HG02973 (cell line): ENCODE measurements at regions not wholly inside any gene's neighbourhood (a gene's known extent, or its start where the extent isn't known, plus 50 kb on each side); places are given as distances from the start of the nearest gene placed in this dataset.

Source experiments
- ATAC-seq: cut with Tn5 transposase; IDR thresholded peaks from one replicate; pipeline ENCODE4 v1.9.1; 2021; ENCODE audit warnings: moderate library complexity; ENCODE audit not compliant: unreplicated experiment

DNA sequence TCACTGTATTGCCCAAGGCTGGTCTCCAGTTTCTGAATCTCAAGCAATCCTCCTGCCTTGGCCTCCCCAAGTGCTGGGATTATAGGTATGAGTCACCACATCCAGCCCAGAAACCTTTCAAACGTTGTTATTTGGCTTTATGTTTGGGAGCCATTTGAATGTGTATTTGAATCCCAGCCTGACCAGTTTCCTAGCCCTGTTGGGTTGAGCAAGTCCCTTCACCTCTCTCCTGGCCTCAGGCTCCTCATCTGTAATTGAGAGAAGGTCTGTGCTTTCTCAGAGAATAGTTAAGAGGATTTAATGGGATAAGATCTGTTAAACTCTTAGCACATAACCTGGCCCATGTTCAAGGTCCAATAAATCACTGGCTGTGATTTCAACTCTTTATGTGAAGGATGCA lies 385.8 kb upstream of the RBFOX1 start:
- no peak for ATAC-seq

DNA sequence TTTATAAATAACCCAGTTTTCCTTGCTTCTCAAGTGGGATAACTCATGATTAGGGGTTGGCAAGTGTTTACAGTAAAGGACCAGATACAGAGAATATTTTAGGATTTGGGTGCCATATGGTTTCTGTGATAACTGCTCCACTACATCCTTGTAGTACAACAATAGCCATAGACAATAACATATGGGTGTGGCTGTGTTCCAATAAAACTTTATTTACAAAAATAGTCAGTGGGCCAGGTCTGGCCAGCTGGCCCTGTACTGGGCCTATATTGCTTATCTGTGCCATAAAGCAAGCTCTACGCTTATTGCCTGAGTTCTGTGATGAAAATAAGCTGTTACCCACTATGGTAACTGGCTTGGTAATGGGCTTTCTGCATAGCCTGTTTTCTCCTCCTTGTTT lies 386.5 kb upstream of the RBFOX1 start:
- no peak for ATAC-seq

DNA sequence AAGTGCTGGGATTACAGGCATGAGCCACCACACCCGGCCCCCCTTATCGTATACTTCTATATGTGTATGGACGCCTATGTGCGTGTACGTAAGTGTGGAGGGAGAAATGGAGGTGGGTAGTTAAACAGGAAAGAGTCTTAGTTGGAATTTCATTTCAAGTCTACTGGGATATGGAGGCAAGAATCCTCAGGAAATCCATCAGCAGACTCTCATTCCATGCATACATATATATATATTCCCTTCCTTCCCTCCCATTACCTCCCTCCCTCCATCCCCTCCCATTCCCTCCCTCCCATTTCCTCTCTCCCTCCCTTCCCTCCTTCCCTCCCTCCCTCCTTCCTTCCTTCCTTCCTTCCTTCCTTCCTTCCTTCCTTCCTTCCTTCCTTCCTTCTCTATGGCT lies 391.7 kb upstream of the RBFOX1 start:
- ATAC-seq, result no peak

DNA sequence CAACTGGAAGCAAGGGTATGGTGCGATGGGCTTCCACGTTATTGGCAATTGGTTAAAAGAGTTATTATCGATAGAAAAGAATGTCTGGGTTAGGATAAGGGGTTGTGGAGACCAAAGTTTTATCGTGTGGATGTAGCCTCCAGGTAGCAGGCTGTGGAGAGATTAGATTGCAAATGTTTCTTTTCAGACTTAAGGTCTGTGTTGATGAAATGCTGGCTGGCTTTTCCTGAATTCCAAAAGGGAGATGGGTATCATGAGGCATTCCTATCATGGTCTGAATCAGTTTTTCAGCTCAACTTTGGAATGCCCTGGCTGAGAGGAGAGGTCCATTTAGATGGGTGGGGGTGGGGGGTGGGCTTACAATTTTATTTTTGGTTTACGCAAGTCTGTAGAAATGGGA lies 395.0 kb upstream of the RBFOX1 start:
- no peak for ATAC-seq

DNA sequence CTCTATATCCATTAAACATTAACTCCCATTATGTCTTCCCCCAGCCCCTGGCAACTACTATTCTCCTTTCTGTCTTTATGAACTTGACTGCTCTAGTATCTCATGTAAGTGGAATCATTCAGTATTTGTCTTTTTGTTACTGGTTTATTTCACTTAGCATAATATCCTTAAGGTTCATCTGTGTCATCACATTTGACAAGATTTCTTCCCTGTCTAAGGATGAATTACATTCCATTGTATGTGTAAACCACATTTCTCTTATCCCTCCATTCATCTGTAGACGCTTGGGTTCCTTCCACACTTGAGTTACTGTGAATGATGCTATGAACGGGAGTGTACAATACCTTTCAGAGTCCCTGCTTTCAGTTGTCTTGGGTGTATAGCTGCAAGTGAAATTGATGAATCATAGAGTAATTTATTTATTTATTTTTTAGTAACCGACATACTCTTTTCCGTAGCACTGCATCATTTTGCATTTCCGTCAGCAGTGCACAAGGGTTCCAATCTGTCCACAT lies 399.7 kb upstream of the RBFOX1 start:
- ATAC-seq, result no peak

DNA sequence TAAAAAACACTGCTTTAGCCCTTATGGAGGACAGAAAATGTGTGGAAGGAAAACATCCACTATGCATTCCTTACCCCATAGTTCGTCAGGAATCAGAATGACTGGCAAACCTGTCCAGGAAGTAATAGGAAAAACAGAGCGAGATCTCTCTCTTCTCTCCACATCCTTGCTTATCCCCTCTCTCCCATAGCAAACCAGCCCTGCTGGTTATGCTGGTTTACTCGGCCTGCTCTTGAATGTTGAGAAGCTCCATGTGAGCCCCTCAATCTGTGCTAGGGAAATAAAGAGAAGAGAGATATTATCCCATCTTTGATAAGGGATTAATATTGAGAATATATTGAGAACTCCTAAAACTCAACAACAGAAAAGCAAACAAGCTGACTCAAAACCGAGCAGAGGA lies 402.8 kb upstream of the RBFOX1 start:
- no peak for ATAC-seq

DNA sequence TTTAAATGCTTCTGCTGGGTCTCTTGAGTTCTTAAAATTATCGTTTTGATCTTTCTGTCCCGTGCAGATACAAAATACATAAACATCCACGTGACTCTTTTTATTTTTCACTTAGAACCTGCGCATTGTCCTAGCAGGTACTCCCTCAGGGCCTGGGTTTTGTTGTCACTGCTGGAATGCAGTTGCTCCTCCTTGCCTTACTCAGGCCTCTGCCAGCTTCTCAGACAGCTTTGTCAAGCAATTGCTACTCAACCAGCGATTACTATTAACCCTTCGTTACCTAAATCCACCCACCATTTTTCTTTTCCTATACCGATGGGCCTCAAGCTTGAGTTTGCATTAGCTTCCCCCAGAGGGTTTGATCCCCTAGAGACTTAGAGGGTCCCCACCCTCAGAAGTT lies 405.9 kb upstream of the RBFOX1 start:
- ATAC-seq, result no peak

DNA sequence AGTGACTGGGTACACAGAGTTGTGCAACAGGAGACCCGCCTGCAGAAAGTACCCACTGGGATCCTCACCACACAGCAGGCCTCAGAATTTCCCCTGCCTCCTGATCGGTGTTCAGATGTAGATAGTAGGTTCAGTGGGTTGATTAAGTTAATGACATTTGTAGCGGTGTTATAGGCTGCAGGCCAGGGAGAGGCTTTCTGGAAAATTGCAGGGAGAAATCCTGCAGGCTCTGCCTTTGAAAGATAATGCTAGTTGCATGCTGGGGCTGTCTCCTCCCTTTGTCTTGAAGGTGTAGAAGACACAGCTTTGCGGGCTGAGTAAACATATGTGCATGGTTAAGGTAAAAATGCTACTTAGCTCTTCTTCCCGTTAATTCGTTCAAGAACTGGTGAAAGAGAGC lies 406.3 kb upstream of the RBFOX1 start:
- ATAC-seq, result no peak

DNA sequence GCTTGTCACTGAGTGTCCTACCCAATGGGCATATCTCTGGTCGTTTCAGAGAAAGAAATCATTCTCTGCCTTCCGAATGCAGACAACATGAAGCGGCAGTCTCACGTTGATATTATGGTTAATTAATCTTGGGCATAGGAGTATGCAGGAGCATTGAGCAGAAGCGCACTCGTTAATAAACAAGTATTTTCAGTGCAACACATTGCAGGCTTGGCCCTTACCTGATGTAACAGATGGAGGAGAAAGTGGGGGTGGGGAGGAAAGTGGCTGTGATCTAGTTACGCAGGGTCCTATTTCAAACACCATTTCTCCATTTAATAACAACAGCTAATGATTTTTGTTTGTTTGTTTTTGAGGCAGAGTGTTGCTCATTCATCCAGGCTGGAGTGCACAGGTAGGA lies 414.0 kb upstream of the RBFOX1 start:
- no peak for ATAC-seq

DNA sequence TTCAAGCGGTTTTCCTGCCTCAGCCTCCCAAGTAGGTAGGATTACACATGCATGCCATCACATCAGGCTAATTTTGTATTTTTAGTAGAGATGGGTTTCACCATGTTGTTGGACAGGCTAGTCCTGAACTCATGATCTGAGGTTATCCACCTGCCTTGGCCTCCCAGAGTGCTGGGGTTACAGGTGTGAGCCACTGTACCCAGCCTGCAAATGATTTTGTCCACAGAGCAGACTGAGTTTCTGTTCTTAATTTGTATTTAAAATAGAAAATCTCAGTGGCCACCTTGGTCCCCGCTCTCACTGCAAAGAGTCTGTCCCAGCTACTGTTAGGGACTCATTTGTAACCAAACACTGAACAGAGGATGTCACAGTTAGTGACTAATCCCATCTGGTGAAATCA lies 415.7 kb upstream of the RBFOX1 start:
- no peak for ATAC-seq

DNA sequence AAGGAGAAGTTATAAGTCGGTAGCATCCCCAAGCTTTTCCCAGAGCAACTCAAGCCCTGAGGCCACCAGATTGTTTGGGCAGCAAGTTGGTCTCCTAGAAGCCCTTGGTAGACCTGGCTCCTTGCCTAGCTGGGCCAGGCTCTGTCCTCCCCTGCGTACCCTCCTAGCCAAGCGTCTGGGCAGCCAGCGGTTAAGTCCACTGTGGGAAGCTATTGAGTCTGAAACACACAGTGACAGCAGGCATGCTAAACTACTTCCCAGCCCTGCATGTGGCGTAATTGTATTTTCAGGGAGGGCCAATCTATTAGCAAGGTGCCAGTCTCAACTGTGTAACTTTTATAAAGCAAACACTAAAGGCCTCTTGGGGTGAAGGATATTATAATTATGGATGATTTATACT lies 419.1 kb upstream of the RBFOX1 start:
- ATAC-seq, result no peak

DNA sequence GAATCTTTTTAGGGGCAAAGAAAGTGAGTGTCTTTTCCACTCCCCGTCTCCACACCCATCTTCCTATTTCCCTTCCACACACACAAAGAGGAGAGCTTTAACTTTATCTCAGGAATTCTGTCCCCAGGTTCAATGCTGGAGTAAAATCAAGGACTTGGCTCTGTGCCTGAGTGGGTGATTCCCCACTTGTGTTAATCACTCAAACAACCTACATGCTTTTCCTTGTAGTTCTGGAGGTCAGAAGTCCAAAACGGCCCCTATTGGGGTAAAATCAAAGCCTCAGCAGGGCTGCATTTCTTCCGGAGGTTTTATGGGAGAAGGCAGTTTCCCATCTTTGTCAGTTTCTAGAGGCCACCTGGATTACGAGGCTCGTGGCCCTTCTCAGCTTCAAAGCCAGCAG lies 422.3 kb upstream of the RBFOX1 start:
- no peak for ATAC-seq

DNA sequence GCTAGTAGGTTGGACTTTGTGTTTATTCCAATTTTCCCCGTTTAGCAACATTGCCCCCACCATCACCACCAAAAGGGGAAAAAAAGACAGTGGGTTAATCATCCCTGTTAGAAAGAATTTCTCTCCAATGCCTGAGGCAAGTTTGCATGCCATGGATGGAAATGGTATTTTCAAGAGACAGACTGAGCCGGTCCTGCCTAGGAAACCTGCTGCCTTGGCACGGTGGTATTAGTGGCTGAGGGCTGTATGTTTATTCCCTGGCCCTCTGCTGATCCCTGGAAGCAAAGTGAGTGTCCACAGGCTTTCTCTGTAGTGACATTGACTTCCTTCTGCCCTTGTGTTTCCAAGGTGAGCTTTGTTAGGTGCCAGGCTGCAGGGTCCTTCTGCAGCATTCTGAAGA lies 427.0 kb upstream of the RBFOX1 start:
- ATAC-seq, result no peak

DNA sequence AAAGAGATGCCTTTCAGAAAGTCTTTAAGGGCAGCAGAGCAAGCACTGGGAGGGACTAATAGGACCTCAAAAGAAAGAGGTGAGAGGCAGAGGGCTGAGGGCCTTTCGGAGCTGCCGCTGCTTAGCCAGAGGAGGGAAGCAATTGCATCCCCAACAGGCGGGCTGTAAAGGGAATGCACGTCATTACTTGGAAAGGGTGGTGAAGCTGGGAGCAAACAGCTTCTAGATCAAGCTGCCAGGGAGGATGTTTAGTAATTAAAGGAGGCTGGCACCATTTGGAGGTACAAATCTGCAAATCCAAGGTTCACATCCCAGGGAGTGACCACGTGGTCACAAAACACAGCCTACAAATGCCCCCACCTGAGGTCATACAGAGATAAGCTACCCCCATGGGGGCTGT lies 429.0 kb upstream of the RBFOX1 start:
- ATAC-seq, result no peak

DNA sequence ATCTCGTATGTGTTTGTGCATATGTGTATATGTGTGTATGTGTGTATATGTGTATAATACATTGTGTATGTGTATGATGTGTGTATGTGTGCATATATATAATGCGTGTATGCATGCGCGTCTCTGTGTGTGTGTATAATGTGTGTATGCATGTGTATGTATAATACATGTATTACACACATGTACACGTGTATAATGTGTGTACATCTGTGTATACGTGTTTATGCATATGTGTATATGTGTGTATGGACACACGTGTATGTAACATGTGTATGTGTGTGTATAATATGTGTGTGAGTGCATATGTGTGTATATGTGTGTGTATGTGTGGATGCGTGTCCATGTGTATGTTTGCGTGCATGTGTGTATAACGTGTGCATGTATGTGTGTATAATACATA lies 433.7 kb upstream of the RBFOX1 start:
- no peak for ATAC-seq

DNA sequence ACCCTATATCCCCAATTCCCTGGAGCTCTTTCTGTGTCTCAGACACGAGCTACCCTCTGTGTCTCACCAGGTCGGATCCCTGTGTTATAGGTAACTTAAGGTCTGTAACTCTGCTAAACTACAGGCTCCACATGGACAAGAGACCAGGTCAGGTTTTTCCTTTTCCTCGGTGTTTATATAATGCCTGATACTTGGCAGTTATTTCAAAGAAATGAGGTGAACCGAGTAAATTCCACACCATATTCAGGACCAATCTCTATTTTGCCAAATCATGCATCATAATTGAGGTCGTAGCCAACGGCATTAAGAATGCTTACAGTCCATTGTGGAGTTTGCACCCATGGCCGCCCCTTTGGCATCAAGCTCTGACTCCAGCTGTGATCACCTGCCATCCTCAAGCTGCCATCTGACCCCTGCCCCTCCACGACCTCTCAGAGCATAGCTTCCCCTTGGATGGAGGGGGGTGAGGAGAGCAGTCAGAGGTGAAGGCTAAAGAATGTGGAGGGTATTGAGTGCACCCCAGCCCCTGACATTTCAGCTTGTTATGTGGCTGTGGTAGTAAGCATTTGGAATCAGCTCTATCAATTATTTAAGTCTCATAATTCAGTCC lies 434.7 kb upstream of the RBFOX1 start:
- ATAC-seq, result no peak

DNA sequence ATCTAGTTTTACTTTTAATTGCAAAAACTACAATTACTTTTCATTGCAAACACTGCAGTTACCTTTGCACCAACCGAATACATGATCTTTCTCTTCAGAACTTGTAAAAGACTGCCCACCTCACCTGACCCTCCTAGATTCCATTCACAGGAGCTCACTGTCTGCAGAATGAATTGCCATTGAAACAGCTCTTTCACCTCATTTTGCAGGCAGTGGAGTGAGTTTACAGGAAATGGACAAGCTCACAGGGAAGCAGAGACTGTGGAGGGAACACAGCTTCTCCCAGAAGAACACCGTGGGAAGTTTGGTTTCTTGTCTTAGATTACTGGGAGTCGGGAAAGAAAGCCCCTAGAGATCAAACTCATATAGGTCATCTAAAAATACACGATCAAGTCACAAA lies 439.7 kb upstream of the RBFOX1 start:
- ATAC-seq, result no peak

DNA sequence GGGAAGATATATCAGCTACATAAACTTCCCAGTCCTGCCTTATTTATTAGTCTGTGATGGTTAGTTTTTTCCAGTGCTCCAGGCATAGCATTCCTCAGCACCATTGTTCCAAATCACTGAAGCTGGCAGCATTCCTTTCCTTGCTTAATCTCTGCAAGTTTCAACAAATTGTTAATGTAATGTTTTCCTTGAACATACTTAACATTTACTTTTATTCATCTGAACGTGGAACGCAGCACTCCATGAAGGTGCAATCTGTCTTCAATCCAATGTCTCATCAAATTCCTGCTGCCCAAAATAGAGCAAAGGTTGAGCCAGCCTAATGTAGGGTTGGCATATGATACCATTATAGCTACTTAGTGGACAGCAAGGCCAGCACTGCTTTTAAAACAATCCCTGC lies 441.1 kb upstream of the RBFOX1 start:
- no peak for ATAC-seq

DNA sequence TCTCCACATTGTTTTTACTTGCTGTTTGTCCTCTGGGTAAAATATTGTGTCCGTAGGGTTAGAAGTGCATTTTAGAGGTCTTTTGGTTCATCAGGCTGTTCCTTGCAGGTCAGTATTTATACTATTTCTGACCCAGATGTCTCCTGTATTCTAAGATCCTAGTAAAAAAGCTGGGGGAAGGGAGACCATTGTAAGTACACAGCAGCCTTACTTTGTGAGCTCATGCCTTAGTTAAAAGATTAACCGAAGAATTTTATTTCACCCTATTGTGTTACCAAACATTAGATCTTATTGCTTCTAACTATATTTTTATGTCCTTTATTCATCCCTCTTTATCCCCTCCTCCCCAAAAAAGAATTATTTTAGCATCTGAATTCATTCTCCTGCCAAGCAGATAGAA lies 444.1 kb upstream of the RBFOX1 start:
- no peak for ATAC-seq

DNA sequence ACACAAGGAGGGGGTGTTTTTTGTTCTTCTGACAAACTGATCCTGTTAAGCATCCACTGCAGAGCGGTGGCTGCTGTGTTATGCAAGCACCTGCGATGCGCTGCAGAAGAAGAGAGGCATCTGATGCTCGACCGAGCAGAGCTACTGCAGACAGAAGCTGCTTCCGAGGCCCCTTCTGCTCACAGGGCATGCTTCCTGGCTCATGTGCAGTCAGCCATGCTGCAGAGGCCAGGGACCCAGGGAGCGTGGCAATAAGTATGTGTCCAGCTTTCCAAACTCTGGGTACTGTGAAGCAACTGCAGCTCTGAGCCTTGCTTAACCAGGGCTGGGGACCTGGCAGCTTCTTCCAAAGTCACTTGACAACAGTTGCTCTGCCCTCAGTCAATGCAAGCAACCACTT lies 448.6 kb upstream of the RBFOX1 start:
- ATAC-seq, result no peak

DNA sequence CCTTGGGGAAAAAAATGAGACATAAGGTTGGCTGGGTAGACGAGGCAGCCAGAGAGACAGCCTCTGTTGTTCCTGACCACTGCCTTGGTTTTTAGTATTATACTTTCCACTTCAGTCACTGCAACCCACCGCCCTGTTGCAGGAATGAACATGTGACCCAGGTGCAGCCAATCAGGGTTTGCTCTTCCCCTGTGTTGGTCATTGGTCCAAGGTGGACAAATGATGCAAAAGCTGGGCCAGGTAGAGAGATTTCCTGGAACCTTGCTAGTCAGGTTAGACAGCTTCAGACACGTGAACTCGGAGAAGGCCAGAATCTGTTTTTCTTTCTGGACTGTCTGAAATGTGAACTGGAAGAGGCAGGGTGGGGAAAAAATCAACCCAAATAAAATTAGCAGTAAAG lies 452.4 kb upstream of the RBFOX1 start:
- ATAC-seq, result no peak

DNA sequence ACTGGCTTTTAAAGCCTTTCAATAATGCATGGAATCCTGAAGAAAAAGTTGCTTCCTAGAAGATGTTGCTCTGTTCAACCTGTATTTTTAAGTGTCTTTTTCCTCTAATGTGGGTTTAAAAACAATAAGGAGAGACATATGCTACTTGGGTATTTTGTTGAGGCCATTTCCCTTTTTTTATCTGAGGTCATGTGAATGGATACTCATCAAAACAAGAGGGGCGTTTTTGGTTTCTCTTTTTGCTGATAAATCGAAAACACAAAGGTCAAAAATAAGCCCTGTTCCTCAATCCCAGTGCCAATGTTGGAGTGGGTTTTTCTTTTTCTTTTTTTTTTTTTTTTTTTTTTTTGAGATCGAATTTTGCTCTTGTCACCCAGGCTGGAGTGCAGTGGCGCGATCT lies 468.0 kb upstream of the RBFOX1 start:
- ATAC-seq, result no peak

DNA sequence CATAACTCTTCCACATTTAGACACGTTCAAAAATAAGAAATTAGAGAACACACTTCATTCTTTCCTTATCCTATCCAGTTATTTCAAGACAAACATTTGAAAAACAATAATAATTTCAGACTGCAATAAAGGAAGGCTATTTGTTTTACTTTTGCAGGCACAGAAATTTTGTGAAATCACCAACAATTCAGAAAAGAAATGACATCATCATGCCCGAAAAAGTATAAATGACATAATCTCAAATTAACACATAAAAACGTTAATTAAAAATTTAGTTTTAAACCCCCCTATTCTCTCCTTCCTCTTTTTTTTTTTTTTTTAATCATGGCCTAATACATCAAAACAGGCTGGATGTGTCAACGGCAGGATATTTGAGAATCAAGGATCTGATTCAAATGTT lies 468.4 kb upstream of the RBFOX1 start:
- no peak for ATAC-seq

DNA sequence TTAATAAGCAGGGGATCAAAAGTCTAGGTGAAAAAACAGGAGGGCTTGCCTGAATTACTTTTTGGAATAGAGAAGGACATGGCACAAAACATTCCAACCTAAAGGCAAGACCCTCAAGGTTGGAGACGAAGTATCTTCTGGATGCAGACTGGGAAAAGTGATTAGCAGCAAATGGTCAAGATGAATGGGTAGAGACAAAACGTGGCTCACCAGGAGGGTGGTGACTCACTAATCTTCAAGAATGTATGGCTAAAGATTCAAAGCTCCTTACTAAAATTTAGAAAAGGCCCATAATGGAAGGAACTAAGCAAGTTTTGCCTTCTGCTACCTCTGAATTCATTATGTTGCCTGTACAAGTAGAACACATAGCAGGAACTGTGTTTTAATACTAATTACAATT lies 469.5 kb upstream of the RBFOX1 start:
- no peak for ATAC-seq
